GM18511 (cell line): ENCODE measurements at regions not wholly inside any gene's neighbourhood (a gene's known extent, or its start where the extent isn't known, plus 50 kb on each side); places are given as distances from the start of the nearest gene placed in this dataset.
"Not testable (repeated sequence)": the region's sequence is repeated elsewhere in the genome, so short reads cannot be mapped to it uniquely, and the experiment has no call there.

ENCODE experiments used
- ATAC-seq: cut with Tn5 transposase; IDR thresholded peaks from one replicate; pipeline ENCODE4 v1.9.1; 2021; ENCODE audit warnings: mild to moderate bottlenecking, moderate library complexity; ENCODE audit not compliant: unreplicated experiment

- ATAC-seq, result no peak
These were observed 698.7 kb downstream of the SLITRK5 start for GRCh38 chr13:88369866-88370265.

GRCh38 chr13:88376760-88377388 lies 705.7 kb downstream of the SLITRK5 start:
- ATAC-seq, result no peak

- ATAC-seq, result no peak
These were observed 706.7 kb downstream of the SLITRK5 start for GRCh38 chr13:88377852-88378251.

- no peak for ATAC-seq
These were observed 713.4 kb downstream of the SLITRK5 start for GRCh38 chr13:88384542-88384941.

GRCh38 chr13:88395804-88396203 lies 724.6 kb downstream of the SLITRK5 start:
- ATAC-seq, result no peak

GRCh38 chr13:88411696-88412095 lies 740.5 kb downstream of the SLITRK5 start:
- no peak for ATAC-seq

- no peak for ATAC-seq
These were observed 746.6 kb downstream of the SLITRK5 start for GRCh38 chr13:88417801-88418200.

GRCh38 chr13:88424463-88424862 lies 753.3 kb downstream of the SLITRK5 start:
- ATAC-seq, result no peak

GRCh38 chr13:88426661-88427060 lies 755.5 kb downstream of the SLITRK5 start:
- no peak for ATAC-seq

GRCh38 chr13:88429862-88430261 lies 758.7 kb downstream of the SLITRK5 start:
- no peak for ATAC-seq

GRCh38 chr13:88434953-88435352 lies 763.8 kb downstream of the SLITRK5 start:
- no peak for ATAC-seq

- ATAC-seq, result no peak
These were observed 765.8 kb downstream of the SLITRK5 start for GRCh38 chr13:88436974-88437373.

GRCh38 chr13:88450515-88450914 lies 779.3 kb downstream of the SLITRK5 start:
- no peak for ATAC-seq

GRCh38 chr13:88456151-88456550 lies 785.0 kb downstream of the SLITRK5 start:
- ATAC-seq, result no peak

GRCh38 chr13:88459331-88459730 lies 788.2 kb downstream of the SLITRK5 start:
- no peak for ATAC-seq

- no peak for ATAC-seq
These were observed 790.3 kb downstream of the SLITRK5 start for GRCh38 chr13:88461272-88462009.

GRCh38 chr13:88464851-88465250 lies 793.7 kb downstream of the SLITRK5 start:
- no peak for ATAC-seq

GRCh38 chr13:88472316-88472715 lies 801.1 kb downstream of the SLITRK5 start:
- ATAC-seq, result peak; percentile 79

- no peak for ATAC-seq
These were observed 812.0 kb downstream of the SLITRK5 start for GRCh38 chr13:88483202-88483601.

GRCh38 chr13:88507909-88508308 lies 836.7 kb downstream of the SLITRK5 start:
- no peak for ATAC-seq

GRCh38 chr13:88512993-88513392 lies 841.8 kb downstream of the SLITRK5 start:
- ATAC-seq, result not testable (repeated sequence)

GRCh38 chr13:88526186-88526852 lies 855.1 kb downstream of the SLITRK5 start:
- ATAC-seq, result no peak
